H9 (cell line): ENCODE measurements at regions not wholly inside any gene's neighbourhood (a gene's known extent, or its start where the extent isn't known, plus 50 kb on each side); places are given as distances from the start of the nearest gene placed in this dataset.

Experiments used
- DNase-seq: peaks from one replicate; pipeline ENCODE4 v3.0.0-alpha.2; 2017
- H2AFZ ChIP-seq: one replicate; pipeline ENCODE4 v1.6.1; 2013; ENCODE audit warnings: mild to moderate bottlenecking, low read length, control low read depth, moderate library complexity
- H2AK5ac ChIP-seq: 2 replicates; pipeline ENCODE4 v1.6.1; 2013; ENCODE audit warnings: low read length, control low read depth, mixed read lengths; ENCODE audit not compliant: insufficient read length
- H2BK120ac ChIP-seq: one replicate; pipeline ENCODE4 v1.6.1; 2013; ENCODE audit warnings: low read depth, mild to moderate bottlenecking, low read length, control low read depth, inconsistent platforms; ENCODE audit not compliant: poor library complexity, severe bottlenecking
- H2BK12ac ChIP-seq: 2 replicates; pipeline ENCODE4 v1.6.1; 2013; ENCODE audit warnings: low read length, control low read depth, mixed read lengths, low read depth; ENCODE audit not compliant: insufficient read length
- H2BK15ac ChIP-seq: 2 replicates; pipeline ENCODE4 v1.6.1; 2013; ENCODE audit warnings: low read depth, low read length, control low read depth
- H2BK20ac ChIP-seq: one replicate; pipeline ENCODE4 v1.6.1; 2013; ENCODE audit warnings: low read depth, mild to moderate bottlenecking, low read length, control low read depth, inconsistent platforms; ENCODE audit not compliant: poor library complexity, severe bottlenecking
- H2BK5ac ChIP-seq: 2 replicates; pipeline ENCODE4 v1.6.1; 2013; ENCODE audit warnings: low read length, control low read depth, mixed read lengths; ENCODE audit not compliant: insufficient read length
- H3K14ac ChIP-seq: 2 replicates; pipeline ENCODE4 v1.6.1; 2013; ENCODE audit warnings: low read length, control low read depth; ENCODE audit not compliant: insufficient read depth
- H3K18ac ChIP-seq: 2 replicates; pipeline ENCODE4 v1.6.1; 2013; ENCODE audit warnings: low read depth, mild to moderate bottlenecking, mixed read lengths, low read length, control low read depth; ENCODE audit not compliant: insufficient read length
- H3K23ac ChIP-seq: 2 replicates; pipeline ENCODE4 v1.6.1; 2013; ENCODE audit warnings: low read length, control low read depth, mixed read lengths, low read depth; ENCODE audit not compliant: insufficient read length
- H3K23me2 ChIP-seq: 2 replicates; pipeline ENCODE4 v1.6.1; 2013; ENCODE audit warnings: low read depth, mild to moderate bottlenecking, mixed read lengths, low read length, control low read depth; ENCODE audit not compliant: insufficient read length, poor library complexity, severe bottlenecking
- H3K27ac ChIP-seq: 2 replicates; pipeline ENCODE4 v1.5.1; 2013; ENCODE audit warnings: low read length, control low read depth, mixed read lengths, low read depth; ENCODE audit not compliant: insufficient read length
- H3K27me3 ChIP-seq: 2 replicates; pipeline ENCODE4 v1.6.1; 2013; ENCODE audit warnings: low read length, control low read depth, inconsistent platforms; ENCODE audit not compliant: insufficient read depth
- H3K4ac ChIP-seq: 2 replicates; pipeline ENCODE4 v1.6.1; 2013; ENCODE audit warnings: low read depth, mild to moderate bottlenecking, control low read depth, inconsistent platforms, low read length, moderate library complexity
- H3K4me1 ChIP-seq: 2 replicates; pipeline ENCODE4 v1.6.1; 2013; ENCODE audit warnings: low read length, control low read depth, inconsistent platforms; ENCODE audit not compliant: insufficient read depth
- H3K4me2 ChIP-seq: 2 replicates; pipeline ENCODE4 v1.6.1; 2013; ENCODE audit warnings: low read length, control low read depth, mixed read lengths; ENCODE audit not compliant: insufficient read length, insufficient read depth
- H3K56ac ChIP-seq: 2 replicates; pipeline ENCODE4 v1.6.1; 2013; ENCODE audit warnings: low read depth, mild to moderate bottlenecking, mixed read lengths, low read length, control low read depth; ENCODE audit not compliant: insufficient read length
- H3K79me1 ChIP-seq: 2 replicates; pipeline ENCODE4 v1.6.1; 2013; ENCODE audit warnings: low read depth, mild to moderate bottlenecking, moderate library complexity, low read length, control low read depth, inconsistent platforms; ENCODE audit not compliant: insufficient read depth, poor library complexity, severe bottlenecking
- H3K79me2 ChIP-seq: 2 replicates; pipeline ENCODE4 v1.6.1; 2013; ENCODE audit warnings: low read length, control low read depth, inconsistent platforms; ENCODE audit not compliant: insufficient read depth
- H3K9ac ChIP-seq: 2 replicates; pipeline ENCODE4 v1.6.1; 2013; ENCODE audit warnings: low read length, control low read depth, mixed read lengths; ENCODE audit not compliant: insufficient read length; ENCODE audit errors: extremely low read depth
- H3K9me3 ChIP-seq: one replicate; pipeline ENCODE4 v1.6.1; 2013; ENCODE audit warnings: low read depth, low read length, inconsistent platforms; ENCODE audit not compliant: control insufficient read depth
- H3T11ph ChIP-seq: one replicate; pipeline ENCODE4 v1.6.1; 2013; ENCODE audit warnings: mild to moderate bottlenecking, low read length, control low read depth, inconsistent platforms
- H4K20me1 ChIP-seq: one replicate; pipeline ENCODE4 v1.6.1; 2013; ENCODE audit not compliant: control insufficient read depth, insufficient read length, insufficient read depth
- H4K5ac ChIP-seq: 2 replicates; pipeline ENCODE4 v1.6.1; 2013; ENCODE audit warnings: low read depth, mild to moderate bottlenecking, mixed read lengths, low read length, control low read depth; ENCODE audit not compliant: insufficient read length
- H4K8ac ChIP-seq: replicated peaks from 2 replicates; pipeline ENCODE4 v1.6.1; 2013; ENCODE audit warnings: low read length, control low read depth, mixed read lengths, low read depth; ENCODE audit not compliant: insufficient read length
- H4K91ac ChIP-seq: 2 replicates; pipeline ENCODE4 v1.6.1; 2013; ENCODE audit warnings: low read depth, mild to moderate bottlenecking, moderate library complexity, mixed read lengths, low read length, control low read depth; ENCODE audit not compliant: insufficient read length
- H3K27ac Mint-ChIP-seq, 3 experiments: 2 replicates in 2 of 3; 3 replicates in 1 of 3; pipeline ENCODE4 v1.8.0; 2020 to 2021; ENCODE audit warnings: mixed read lengths in 3 of 3, mild to moderate bottlenecking in 1 of 3, moderate library complexity in 1 of 3
- H3K27me3 Mint-ChIP-seq: 2 replicates; pipeline ENCODE4 v1.8.0; 2021; ENCODE audit warnings: low read depth, mild to moderate bottlenecking, moderate library complexity, mixed read lengths
- H3K36me3 Mint-ChIP-seq, 3 experiments: 2 replicates in 2 of 3; 3 replicates in 1 of 3; pipeline ENCODE4 v1.8.0; 2020 to 2021; ENCODE audit warnings: low read depth in 3 of 3, mixed read lengths in 3 of 3; ENCODE audit not compliant: insufficient read depth in 1 of 3
- H3K4me1 Mint-ChIP-seq, 2 experiments: 2 replicates each; pipeline ENCODE4 v1.8.0; 2020; ENCODE audit warnings: mixed read lengths in 2 of 2
- H3K4me3 Mint-ChIP-seq, 2 experiments: 2 replicates in 1 of 2; 3 replicates in 1 of 2; pipeline ENCODE4 v1.8.0; 2020 to 2021; ENCODE audit warnings: mild to moderate bottlenecking in 2 of 2, mixed read lengths in 2 of 2, moderate library complexity in 1 of 2
- H3K9me3 Mint-ChIP-seq, 2 experiments: 2 replicates in 1 of 2; 3 replicates in 1 of 2; pipeline ENCODE4 v1.8.0; 2020; ENCODE audit warnings: mild to moderate bottlenecking in 2 of 2, mixed read lengths in 2 of 2, moderate library complexity in 1 of 2
- WGBS: extraction: QIAGEN DNeasy Blood & Tissue Kit; methylation state at CpG from one replicate; pipeline ENCODE4 v1.1.7; 2013; ENCODE audit warnings: missing lambda C conversion rate, low lambda C conversion rate, mixed read lengths; ENCODE audit not compliant: insufficient read length; ENCODE audit errors: extremely low coverage; 5-methylcytosine and 5-hydroxymethylcytosine counted together
- TF ChIP-seq, protein P1 (sequence below): fragments of 200-600 bp; sonication (generic); conservative IDR thresholded peaks from 3 replicates; pipeline ENCODE4 v1.8.0; 2021; ENCODE audit warnings: antibody characterized with exemption, mild to moderate bottlenecking

DNA sequence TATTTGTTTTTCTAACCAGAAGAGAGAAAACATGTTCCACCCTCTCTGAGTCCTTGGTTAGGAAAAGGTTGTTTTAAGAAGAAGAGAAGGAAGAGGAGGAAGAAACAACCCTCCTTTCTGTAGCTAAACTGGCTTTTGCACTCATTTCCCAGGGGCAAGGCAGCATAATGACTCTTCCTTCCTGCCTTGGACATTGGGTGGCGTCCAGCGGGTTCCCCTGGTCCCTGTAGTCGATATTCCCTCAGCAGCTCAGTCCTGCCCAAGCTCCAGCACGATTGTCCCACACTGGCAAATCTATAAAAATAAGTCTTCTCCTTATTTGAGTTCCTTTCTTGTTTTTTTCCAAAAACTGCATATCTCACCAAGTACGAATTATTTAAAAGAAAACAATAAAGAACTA, 81.2 kb downstream of the TEX35 start:
- H3K14ac ChIP-seq = no peak overlapping the region
- H3K79me2 ChIP-seq = no peaks in the 10 kb centered on the region
- H3K9me3 Mint-ChIP-seq = peaks cover 13 to 14% of the 10 kb centered on the region in 2 experiments

More for the DNA sequence above, 81.2 kb downstream of the TEX35 start:
- Histone ChIP-seq H2BK5ac (no peak overlapping the region), H2BK120ac (no peak overlapping the region), H3K56ac (no peak overlapping the region), H3K79me1 (no peaks in the 10 kb centered on the region), H4K5ac (no peak overlapping the region), H2AFZ (no peak overlapping the region), H3T11ph (no peak overlapping the region), H4K8ac (no peak overlapping the region), H3K4me2 (no peak overlapping the region), H2AK5ac (no peak overlapping the region), H2BK12ac (no peak overlapping the region), H3K18ac (no peak overlapping the region), H4K20me1 (no peaks in the 10 kb centered on the region), H3K4ac (no peak overlapping the region), H3K27me3 (no peaks in the 10 kb centered on the region), H3K23me2 (no peaks in the 10 kb centered on the region), H3K27ac (no peak overlapping the region), H3K23ac (no peak overlapping the region), H2BK15ac (no peak overlapping the region), H3K4me1 (no peaks in the 10 kb centered on the region), H3K9me3 (no peaks in the 10 kb centered on the region), H2BK20ac (no peak overlapping the region), H3K9ac (no peak overlapping the region), H4K91ac (no peak overlapping the region)
- H3K4me1 Mint-ChIP-seq = peaks cover 7 to 15% of the 10 kb centered on the region in 2 experiments
- no peak overlapping the region for H3K4me3 Mint-ChIP-seq
- TF ChIP-seq, protein P1, sequence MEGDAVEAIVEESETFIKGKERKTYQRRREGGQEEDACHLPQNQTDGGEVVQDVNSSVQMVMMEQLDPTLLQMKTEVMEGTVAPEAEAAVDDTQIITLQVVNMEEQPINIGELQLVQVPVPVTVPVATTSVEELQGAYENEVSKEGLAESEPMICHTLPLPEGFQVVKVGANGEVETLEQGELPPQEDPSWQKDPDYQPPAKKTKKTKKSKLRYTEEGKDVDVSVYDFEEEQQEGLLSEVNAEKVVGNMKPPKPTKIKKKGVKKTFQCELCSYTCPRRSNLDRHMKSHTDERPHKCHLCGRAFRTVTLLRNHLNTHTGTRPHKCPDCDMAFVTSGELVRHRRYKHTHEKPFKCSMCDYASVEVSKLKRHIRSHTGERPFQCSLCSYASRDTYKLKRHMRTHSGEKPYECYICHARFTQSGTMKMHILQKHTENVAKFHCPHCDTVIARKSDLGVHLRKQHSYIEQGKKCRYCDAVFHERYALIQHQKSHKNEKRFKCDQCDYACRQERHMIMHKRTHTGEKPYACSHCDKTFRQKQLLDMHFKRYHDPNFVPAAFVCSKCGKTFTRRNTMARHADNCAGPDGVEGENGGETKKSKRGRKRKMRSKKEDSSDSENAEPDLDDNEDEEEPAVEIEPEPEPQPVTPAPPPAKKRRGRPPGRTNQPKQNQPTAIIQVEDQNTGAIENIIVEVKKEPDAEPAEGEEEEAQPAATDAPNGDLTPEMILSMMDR = no peak
- no CpG with 5 or more reads among the region's 5 CpGs for WGBS
- peaks cover 19% of the 10 kb centered on the region for H3K27me3 Mint-ChIP-seq
- no peak for DNase-seq
- no peak overlapping the region for H3K27ac Mint-ChIP-seq
- H3K36me3 Mint-ChIP-seq = peaks cover 0 to 15% (median 3%) of the 10 kb centered on the region in 3 experiments; a peak in 5 of 7 replicates
